Peyer's patch (tissue), 4 donors: ENCODE measurements at regions not wholly inside any gene's neighbourhood (a gene's known extent, or its start where the extent isn't known, plus 50 kb on each side); places are given as distances from the start of the nearest gene placed in this dataset.

ENCODE experiments used
- DNase-seq, 3 donors: peaks; one replicate each; pipeline ENCODE4 v3.0.0-alpha.2; 2017 to 2019
- H3K27ac ChIP-seq, 4 donors: fragments of 200-600 bp; sonication (generic); one replicate each; pipeline ENCODE4 v1.5.1; 2016 to 2019
- H3K27me3 ChIP-seq, 2 donors: fragments of 200-600 bp; sonication (generic); one replicate each; pipeline ENCODE4 v1.5.1; 2019
- H3K36me3 ChIP-seq, 3 donors: fragments of 200-600 bp; sonication (generic); one replicate each; pipeline ENCODE4 v1.5.1; 2016 to 2019
- H3K4me1 ChIP-seq, 4 donors: fragments of 200-600 bp; sonication (generic); one replicate each; pipeline ENCODE4 v1.5.1; 2016 to 2019
- H3K4me3 ChIP-seq, 4 donors: fragments of 200-600 bp; sonication (generic); 1 replicate in 3 of 4; 2 replicates in 1 of 4; pipeline ENCODE4 v1.5.1; 2016 to 2019; ENCODE audit warnings: mild to moderate bottlenecking in 1 of 4
- H3K9me3 ChIP-seq, 4 donors: fragments of 200-600 bp; sonication (generic); one replicate each; pipeline ENCODE4 v1.5.1; 2016 to 2019; ENCODE audit warnings: mild to moderate bottlenecking in 1 of 4
- POLR2A ChIP-seq, 2 donors: fragments of 450-650 bp; IDR thresholded peaks; one replicate each; pipeline ENCODE4 v1.5.1; 2017; ENCODE audit warnings: antibody characterized with exemption in 2 of 2, mild to moderate bottlenecking in 2 of 2, moderate library complexity in 2 of 2
- TF ChIP-seq, protein P1 (sequence below), 6 experiments: fragments of 450-650 bp in 4 of 6; fragments of 200-600 bp in 2 of 6; sonication (generic) in 1 of 6; IDR thresholded peaks; one replicate each; pipeline ENCODE4 v1.5.1; 2017 to 2019; ENCODE audit warnings: antibody characterized with exemption in 6 of 6, mild to moderate bottlenecking in 3 of 6, moderate library complexity in 1 of 6

DNA sequence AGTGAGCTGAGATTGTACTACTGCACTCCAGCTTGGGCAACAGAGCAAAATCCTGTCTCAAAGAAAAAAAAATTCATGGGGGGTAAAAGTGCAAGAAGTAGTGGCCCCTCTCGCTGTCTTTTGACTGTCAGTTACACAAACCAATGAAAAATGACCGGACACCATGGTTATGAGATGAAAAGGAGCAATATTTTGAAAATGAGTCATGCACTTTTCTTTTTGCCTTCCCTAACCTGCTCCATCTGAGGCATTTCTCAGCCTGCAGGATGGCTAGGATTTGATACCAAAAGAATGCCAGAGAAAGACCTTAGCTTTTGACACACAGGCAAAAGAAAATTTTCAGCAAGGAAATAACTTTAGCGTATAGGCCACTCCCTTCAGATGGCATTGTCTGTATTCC is 181.7 kb upstream of the ARID1B start:
- Histone ChIP-seq H3K9me3 (no peaks in the 10 kb centered on the region), H3K27ac (no peak overlapping the region), H3K4me1 (no peaks in the 10 kb centered on the region), H3K36me3 (no peaks in the 10 kb centered on the region), H3K4me3 (no peak overlapping the region), H3K27me3 (no peaks in the 10 kb centered on the region)
- DNase-seq, result no peak
- TF ChIP-seq, protein P1, sequence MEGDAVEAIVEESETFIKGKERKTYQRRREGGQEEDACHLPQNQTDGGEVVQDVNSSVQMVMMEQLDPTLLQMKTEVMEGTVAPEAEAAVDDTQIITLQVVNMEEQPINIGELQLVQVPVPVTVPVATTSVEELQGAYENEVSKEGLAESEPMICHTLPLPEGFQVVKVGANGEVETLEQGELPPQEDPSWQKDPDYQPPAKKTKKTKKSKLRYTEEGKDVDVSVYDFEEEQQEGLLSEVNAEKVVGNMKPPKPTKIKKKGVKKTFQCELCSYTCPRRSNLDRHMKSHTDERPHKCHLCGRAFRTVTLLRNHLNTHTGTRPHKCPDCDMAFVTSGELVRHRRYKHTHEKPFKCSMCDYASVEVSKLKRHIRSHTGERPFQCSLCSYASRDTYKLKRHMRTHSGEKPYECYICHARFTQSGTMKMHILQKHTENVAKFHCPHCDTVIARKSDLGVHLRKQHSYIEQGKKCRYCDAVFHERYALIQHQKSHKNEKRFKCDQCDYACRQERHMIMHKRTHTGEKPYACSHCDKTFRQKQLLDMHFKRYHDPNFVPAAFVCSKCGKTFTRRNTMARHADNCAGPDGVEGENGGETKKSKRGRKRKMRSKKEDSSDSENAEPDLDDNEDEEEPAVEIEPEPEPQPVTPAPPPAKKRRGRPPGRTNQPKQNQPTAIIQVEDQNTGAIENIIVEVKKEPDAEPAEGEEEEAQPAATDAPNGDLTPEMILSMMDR (IDR thresholded peaks at IDR 0.05), result no peak
- no peak for TF ChIP-seq POLR2A (IDR thresholded peaks at IDR 0.05)

DNA sequence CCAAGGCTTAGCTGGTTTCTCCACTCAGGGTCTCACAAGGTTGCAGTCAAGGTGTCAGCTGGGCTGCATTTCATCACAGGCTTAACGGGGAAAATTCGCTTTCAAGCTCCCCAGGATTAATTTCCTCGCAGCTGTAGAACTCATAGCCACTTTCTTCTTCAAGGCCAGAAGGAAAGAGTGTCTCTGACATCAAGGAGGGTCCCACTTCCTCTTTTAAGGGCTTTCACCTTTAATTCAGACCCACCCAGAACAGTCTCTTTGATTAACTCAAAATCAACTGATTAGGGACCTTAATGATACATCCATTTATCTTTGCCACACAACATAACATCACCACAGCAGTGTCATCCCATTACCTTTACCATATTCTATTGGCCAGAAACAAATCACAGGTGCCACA is 183.3 kb upstream of the ARID1B start:
- no peak for TF ChIP-seq POLR2A (IDR thresholded peaks at IDR 0.05)
- TF ChIP-seq, protein P1 (IDR thresholded peaks at IDR 0.05), result no peak
- Histone ChIP-seq H3K27me3 (no peaks in the 10 kb centered on the region), H3K36me3 (no peaks in the 10 kb centered on the region)

DNA sequence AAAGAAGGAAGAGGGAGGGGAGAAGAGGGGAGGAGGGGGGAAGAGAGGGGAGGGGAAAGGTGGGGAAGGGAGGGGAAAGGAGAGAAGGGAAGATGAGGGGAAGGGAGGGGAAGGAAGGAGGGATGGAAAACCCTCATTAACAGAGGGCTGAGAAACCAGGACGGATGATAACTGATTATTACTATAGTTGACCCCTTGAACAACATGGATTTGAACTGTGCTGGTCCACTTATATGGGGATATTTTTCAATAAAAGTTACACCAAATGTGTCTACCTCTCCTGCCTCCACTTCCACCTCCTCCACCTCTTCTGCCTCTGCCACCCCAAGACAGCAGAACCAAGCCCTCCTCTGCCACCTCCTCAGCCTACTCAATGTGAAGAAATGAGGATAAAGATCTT is 184.1 kb upstream of the ARID1B start:
- DNase-seq, result no peak
- Histone ChIP-seq H3K36me3 (no peaks in the 10 kb centered on the region), H3K27me3 (no peaks in the 10 kb centered on the region), H3K4me1 (no peaks in the 10 kb centered on the region), H3K27ac (no peak overlapping the region), H3K9me3 (no peaks in the 10 kb centered on the region), H3K4me3 (no peak overlapping the region)
- TF ChIP-seq, protein P1 (IDR thresholded peaks at IDR 0.05), result no peak
- TF ChIP-seq POLR2A (IDR thresholded peaks at IDR 0.05), result no peak

More for the DNA sequence above, 183.3 kb upstream of the ARID1B start:
- Histone ChIP-seq H3K4me1 (no peaks in the 10 kb centered on the region), H3K27ac (no peak overlapping the region), H3K4me3 (no peak overlapping the region), H3K9me3 (no peaks in the 10 kb centered on the region)
- DNase-seq, result no peak

DNA sequence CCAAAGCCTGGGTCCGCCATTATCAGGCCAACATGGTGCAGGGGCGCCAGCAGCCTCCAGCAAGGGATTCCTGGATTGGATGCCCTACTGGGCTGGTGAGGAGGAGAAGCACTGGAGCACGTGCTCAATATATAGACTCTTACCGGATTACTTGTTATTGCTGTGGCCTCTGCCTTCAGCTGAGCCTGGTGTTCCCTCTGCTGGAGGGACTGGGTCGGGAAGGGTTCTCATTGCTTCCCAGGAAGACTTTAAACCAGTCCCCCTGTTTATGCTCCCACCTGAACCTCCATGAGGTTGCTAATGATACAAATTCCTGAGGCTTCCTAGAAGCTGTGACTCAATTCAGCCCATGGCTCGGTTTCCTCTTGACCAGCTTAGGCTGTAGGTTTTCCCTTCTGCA is 186.7 kb upstream of the ARID1B start:
- no peaks in the 10 kb centered on the region for H3K36me3 ChIP-seq
- H3K27me3 ChIP-seq, result no peaks in the 10 kb centered on the region
- TF ChIP-seq, protein P1 (IDR thresholded peaks at IDR 0.05), result no peak
- no peak for TF ChIP-seq POLR2A (IDR thresholded peaks at IDR 0.05)
- no peak overlapping the region for H3K4me3 ChIP-seq
- H3K4me1 ChIP-seq, result no peaks in the 10 kb centered on the region
- DNase-seq, result no peak
- no peak overlapping the region for H3K27ac ChIP-seq
- no peaks in the 10 kb centered on the region for H3K9me3 ChIP-seq

DNA sequence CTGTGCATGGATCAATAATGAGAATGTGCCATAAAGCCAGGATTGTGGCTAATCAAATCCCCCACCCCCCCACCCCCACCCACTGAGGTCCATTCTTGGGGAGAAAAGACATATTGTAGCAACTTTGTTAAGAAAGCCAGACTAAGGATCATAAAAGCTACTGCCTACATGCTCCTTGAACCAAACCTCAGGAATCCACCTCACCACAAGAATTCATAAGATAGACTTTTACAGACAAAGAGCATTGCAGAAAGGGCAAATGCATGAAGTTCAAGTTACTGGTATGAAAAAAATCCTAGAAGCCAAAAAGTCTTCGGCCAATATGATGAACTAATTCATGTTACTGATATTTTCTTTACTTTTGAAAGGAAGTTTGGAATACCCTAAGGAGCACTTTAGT is 187.9 kb upstream of the ARID1B start:
- no peaks in the 10 kb centered on the region for H3K36me3 ChIP-seq
- DNase-seq, result no peak
- no peak overlapping the region for H3K27ac ChIP-seq
- no peaks in the 10 kb centered on the region for H3K9me3 ChIP-seq
- H3K4me1 ChIP-seq, result no peaks in the 10 kb centered on the region
- H3K4me3 ChIP-seq, result no peak overlapping the region
- no peak for TF ChIP-seq POLR2A (IDR thresholded peaks at IDR 0.05)
- TF ChIP-seq, protein P1 (IDR thresholded peaks at IDR 0.05), result no peak
- H3K27me3 ChIP-seq, result no peaks in the 10 kb centered on the region

DNA sequence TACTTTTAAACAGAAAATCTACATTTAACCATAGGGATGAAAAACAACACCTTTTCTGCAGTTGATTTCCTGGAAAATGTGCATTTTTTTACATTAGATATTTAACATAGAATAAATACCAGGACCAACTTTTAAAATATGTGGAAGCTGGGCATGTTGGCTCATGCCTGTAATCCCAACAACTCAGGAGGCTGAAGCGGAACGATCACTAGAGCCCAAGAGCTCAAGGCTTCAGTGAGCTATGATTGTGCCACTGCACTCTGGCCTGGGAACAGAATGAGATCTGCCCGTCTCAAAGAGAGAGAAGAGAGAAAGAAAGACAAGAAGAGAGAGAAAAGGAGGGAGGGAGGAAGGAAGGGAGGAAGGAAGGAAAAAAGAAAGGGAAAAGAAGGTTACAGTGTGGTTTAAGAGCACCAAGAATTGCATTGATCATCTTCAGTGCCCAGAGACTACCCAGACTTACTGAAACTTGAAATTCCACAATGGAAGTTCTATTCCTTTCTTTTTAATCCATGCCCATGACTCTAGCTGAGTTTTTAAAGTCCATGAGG is 189.4 kb upstream of the ARID1B start:
- Histone ChIP-seq H3K9me3 (no peaks in the 10 kb centered on the region), H3K27ac (no peak overlapping the region), H3K27me3 (no peaks in the 10 kb centered on the region), H3K36me3 (no peaks in the 10 kb centered on the region), H3K4me3 (no peak overlapping the region), H3K4me1 (no peaks in the 10 kb centered on the region)
- DNase-seq, result no peak
- TF ChIP-seq, protein P1 (IDR thresholded peaks at IDR 0.05), result no peak
- no peak for TF ChIP-seq POLR2A (IDR thresholded peaks at IDR 0.05)
